GM21786 (cell line): ENCODE measurements at regions not wholly inside any gene's neighbourhood (a gene's known extent, or its start where the extent isn't known, plus 50 kb on each side); places are given as distances from the start of the nearest gene placed in this dataset.

Experiments
- ATAC-seq: cut with Tn5 transposase; IDR thresholded peaks from one replicate; pipeline ENCODE4 v1.9.1; 2021; ENCODE audit not compliant: unreplicated experiment

DNA sequence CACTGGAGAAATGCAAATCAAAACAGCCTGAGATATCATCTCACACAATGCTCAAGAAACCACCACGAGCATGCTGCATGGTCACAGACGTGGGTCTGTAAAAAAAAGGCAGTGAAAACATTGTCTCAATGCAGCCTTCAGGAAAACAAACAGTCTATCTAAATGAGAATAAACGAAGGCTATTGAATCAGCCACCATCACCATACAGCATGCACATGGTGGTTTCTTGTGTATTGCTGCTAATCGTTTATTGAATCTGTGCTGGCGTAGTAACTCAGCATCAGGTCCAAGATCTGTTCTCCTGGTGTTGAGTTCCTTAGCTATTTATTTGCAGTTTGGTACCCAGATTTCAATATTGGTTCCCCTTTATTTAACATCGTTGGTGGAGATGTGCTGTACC is 1115.0 kb downstream of the CDH18 start:
- no peak for ATAC-seq

DNA sequence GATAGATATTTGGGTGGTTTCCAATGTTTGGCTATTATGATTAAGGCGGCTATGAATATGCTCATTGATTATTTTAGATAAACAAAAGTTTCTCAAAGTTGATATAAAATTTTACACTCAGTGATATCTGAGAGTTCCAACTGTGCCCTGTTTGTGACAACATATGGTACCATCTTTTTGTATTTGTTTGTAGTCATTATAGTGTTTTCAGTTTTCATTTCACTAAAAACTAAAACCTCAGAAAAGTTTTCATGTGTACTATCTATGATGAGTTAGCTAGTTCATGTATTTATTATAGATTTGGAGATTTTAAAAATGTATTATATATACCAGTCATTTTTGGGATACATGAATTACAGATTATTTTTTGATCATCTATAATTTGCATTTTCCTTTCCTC is 1111.4 kb downstream of the CDH18 start:
- ATAC-seq, result no peak

DNA sequence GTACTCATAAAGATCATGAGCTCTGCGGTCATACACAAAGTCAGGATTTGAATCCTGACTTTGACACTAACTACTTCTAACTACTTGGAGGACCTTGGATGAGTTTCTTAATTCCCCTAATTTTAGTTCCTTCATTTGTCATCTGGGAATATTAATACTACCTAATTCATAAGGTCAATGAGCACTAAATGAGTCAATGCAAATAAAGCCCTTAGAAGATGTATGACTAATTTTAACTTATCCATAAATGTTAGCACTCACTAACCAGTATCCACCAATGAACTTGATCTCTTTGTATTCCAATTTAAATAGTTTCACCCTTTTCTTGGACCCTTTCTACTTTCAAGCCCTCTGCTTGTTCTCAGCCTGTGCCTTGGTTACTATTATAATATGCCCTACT is 1106.4 kb downstream of the CDH18 start:
- ATAC-seq, result no peak

DNA sequence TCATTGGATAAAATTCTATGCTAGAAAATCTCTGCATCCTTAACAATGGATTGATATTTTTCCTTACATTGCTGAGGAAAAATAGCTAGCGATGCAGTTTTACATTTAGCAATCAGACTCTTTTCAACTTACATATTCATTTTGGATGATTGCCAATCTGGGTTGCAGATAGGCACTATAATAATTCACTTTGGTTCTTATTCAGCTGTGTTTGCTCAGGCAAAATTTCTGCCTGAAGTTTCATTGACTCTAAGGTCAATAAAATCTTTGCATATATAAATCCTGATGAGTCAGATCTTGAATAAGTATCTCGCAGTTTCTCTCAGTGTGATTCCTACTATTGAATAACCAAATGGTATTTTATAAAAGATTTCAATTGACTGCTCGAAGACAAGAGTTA is 1105.8 kb downstream of the CDH18 start:
- no peak for ATAC-seq

DNA sequence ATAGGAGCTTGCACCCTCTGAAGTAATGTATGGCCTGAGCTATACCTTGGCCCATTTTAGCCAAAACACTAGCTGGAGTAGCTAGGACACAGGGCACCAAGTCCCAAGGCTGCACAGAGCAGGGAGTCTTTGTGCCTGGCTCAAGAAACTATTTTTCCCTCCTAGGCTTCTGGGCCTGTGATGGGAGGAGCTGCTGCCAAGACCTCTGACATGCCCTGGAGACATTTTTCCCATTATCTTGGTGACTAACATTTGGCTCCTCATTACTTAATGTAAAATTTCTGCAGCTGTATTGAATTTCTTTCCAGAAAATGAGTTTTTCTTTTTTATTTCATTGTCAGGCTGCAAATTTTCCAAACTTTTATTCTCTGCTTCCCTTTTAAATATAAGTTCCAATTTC is 1099.2 kb downstream of the CDH18 start:
- no peak for ATAC-seq

DNA sequence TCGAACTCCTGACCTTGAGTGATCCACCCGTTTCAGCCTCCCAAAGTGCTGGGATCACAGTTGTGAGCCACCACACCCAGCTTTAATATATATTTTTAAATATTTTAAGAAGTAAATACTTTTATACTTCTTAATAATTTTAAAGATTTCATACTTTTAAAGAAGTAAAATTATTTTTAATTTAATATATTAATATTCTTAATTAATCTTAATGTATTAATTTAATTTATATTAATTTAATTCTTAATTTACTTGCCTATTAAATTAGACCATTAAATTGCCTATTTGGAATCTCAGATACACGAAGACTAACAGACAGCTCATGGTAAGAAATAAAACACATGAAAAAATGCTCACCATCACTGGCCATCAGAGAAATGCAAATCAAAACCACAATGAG is 1087.4 kb downstream of the CDH18 start:
- no peak for ATAC-seq

DNA sequence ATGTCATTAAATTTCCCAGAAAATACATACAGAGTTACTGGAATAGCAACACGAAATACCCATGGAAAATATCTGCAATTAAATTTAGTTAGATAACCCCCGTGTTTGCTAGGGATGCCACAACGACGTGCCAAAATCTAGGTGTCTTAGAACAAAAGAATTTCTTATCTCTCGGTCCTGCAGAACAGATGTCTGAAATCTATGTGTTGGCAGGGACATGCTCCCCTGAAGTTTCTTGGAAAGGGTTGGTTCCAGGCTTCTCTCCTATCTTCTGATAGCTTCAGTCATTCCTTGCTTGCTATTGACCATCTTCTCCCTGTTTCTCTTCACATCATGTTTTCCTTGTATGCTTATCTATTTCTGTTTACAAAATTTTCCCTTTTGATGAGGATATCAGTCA is 1067.0 kb downstream of the CDH18 start:
- ATAC-seq, result no peak

DNA sequence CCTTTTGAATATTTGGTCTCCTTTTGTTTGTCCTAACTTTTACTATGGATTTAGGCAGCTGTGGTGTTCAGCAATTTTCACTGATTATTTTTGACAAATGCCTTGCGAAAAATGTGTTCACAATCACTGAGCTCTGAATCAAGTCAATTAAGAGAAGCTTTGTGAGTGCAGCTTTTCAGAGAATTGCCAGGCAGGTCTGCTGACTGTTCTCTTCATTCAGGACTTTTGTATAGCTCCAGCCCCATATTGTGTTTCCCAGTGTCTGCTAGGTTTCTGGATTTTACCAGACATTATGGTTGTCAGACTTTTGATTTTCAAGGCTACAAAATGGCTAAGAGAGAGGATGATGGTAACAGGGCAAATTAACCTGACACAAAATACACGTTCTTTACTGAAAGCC is 1055.9 kb downstream of the CDH18 start:
- ATAC-seq, result no peak

DNA sequence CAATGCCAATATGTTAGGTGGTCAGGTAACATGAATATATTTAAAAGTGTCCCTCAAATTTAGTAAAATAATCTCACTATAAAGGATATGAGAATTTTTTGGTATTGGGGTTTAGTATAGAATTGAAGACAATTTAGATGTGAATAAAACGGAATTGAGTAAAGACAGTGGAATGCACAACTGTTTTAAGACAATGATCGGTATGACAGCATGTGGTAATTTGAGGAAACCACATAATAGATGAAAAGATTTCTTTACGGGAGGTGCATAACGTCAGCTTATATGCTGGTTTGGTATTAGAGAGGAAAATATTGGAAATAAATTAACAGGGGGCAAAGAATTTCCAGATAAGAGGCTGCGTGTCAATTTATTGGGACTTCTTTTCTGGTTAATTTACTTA is 1043.2 kb downstream of the CDH18 start:
- ATAC-seq, result no peak

DNA sequence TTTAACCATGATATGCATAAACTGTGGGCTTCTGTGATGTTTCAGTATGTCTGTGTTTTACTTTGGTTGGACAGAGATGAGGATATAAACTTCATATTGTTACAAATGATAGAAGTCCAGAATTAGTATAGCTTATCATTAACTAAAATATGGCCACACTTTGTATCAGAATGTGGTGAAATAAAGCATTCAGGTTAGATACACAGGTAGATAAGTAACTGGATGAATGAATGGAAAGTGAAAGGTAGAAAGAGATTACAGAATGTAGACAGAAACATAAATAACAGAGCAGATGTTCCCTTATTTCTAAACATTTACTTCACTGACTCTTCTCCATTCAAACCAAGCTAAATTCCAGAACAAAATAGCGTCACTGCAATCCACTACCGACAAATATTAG is 1033.8 kb downstream of the CDH18 start:
- no peak for ATAC-seq

DNA sequence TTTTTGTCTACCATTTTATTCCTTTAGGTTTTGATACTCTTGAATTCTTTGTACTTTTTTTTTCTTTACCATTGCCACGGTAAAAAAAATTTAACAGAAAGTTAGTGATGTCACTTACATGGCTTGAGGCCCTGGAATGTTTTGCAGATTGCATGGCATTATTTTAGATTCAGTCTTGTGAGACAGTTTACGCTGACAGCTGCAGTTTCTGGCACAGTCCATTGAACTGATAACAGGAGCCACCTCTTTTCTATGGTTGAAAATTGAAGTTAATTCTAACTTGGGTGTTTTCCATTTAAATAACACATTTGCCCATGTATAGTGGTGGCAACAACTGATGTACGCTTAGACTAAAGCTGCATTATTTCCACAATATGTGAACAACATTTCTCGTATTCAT is 1028.5 kb downstream of the CDH18 start:
- ATAC-seq, result no peak

DNA sequence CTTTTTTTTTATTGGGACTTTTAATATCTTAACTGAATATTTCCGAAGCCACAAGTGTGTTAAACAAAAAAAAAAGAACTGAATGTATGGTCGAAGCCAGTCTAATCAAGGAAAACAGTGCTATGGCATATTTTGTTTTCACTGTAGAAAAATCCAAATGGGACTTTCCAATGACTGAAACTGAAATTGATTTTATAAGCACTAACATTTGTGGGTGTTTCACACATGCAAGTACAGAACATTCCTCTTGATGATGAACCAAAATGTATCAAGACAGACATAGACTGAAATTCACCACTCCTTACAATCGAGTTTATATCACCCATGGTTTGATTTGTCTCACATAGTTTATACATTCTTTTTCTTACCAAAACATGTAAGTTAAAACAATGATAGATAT is 1026.8 kb downstream of the CDH18 start:
- no peak for ATAC-seq

DNA sequence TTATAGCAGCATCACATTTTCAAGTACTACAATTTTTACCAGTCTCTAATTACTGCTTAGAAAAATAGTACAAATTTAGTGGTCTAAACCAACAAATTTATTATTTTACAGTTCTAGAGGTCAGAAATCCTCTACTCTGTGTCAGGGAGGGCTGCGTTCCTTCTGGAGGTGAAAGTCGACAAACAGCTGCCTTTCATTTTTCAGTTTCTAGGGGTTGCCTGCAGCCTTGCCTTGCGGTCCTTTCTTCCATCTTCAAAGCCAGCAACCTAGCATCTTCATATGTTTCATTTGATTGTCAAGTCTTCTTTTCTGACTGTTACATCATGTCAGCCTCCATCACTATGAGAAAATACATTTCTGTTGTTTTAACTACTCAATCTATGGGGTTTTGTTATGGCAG is 1022.1 kb downstream of the CDH18 start:
- ATAC-seq, result no peak

DNA sequence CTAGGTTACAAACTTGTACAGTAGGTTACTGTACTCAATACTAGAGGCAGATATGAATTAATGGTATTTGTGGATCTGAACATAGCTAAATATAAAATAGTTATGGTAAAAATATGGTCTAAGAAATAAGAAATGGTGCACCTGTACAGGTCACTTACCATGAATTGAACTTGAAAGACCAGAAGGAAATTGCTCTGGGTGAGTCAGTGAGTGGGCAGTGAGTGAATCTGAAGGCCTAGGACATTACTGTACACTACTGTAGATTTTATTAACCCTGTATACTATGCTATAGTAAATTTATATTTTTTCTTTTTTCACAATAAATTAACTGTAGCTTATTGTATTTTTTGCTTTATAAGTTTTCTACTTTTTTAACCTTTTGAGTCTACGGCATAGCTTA is 1020.4 kb downstream of the CDH18 start:
- ATAC-seq, result no peak

DNA sequence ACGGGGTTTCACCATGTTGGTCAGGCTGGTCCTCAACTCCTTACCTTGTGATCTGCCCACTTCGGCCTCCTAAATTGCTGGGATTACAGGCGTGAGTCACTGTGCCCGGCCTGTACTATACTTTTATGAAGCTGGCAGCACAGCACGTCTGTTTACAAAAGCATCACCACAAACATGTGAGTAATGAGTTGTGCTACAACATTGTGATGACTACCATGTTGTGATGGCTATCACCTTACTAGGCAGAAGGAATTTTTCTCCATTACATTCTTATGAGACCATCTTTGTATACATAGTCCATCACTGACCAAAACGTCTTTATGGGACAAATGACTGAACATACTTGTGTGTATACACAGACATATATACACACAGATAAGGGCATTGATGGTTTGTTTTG is 1019.0 kb downstream of the CDH18 start:
- no peak for ATAC-seq

DNA sequence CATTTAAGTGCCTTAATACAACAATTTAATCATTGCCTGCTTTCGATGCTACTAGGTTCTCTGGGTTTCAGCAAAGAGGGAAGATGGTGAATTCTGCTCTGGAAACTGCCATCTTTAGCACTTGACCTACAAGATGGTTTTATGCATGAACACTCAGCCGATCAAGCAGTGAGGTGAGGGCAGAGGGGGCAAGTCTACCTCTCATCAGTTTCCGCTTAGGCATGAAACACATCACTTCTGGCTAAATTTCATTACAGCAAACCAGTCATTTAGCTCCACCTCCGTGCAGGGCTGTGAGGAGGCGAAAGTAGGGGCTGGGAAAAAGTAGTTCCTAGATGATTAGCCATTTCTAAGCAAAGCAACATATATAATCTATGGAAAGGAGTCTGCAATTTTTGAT is 1018.0 kb downstream of the CDH18 start:
- no peak for ATAC-seq

DNA sequence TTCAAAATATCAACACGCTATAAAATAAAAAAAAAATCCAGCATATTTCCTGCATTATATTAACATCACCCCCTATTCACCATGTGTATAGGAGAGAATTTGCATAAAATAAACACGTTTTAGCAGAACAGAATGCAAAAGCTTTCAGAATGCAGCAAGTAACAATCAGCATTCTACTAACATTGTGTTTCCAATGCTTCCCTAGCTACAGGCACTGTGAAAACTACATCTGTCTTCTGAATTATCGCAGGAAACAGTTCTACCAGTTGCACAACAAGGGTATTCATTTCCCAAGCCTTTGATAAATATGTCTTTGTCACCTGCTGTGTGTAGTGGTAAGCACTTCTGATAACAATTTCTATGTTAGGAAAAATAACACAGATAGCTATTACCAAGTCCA is 1015.8 kb downstream of the CDH18 start:
- ATAC-seq, result no peak

DNA sequence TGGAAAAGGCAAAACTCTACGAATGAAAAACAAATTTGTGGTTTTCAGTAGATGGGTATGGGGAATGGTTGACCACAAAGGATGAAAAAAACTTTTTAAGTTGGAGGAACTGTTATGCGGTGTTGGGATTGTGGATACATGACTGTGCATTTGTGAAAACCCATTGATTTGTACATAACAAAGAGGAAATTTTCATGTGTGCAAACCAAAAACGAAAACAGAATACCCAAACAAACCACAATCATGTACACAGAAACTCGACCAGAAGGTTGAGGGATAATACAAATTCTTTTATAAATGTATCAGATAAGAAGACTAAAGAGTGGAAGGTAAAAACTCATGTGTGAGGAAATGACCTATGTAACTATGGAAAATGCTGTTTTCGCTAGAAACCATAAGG is 1012.4 kb downstream of the CDH18 start:
- no peak for ATAC-seq

DNA sequence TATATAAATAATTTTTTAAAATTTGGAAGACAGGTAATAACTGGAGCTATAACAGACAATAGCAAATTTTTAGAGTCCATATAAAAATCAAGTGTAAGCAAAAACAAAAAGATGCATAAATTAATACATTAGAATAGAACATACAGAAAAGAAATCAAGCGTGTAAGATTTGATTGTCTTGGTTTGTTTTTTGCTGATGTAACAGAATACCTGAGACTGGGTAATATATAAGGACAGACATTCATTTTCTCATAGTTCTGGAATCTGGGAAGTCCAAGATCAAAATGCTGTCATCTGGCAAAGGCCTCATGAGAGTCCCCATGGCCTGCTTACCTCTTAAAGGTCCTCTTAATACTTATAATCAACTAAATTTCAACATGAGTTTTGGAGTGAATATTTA is 1010.1 kb downstream of the CDH18 start:
- ATAC-seq, result no peak

DNA sequence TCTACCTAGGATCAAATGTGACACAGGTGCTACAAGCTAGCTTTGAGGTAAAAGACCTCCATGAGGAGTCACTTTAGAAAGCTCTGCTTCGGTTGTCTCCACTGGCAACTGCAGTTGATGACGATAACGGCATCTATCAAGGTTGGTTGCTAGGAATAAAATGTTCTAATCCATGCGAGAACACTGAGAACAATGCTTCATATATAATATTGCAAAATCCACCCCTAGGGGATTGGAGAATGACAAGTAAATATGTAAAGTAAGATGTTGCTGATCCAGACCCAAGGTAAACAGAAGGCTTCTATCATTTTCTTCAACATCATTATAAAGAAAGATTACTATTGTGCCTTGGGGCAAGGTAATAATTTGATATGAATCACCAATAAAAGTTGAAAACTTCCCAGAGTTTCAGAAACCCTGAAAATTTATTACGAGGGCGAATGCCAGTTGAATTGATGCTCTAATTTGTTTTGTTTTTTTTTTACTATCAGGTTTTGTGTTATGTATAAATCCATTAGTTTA is 1003.4 kb downstream of the CDH18 start:
- ATAC-seq, result no peak

DNA sequence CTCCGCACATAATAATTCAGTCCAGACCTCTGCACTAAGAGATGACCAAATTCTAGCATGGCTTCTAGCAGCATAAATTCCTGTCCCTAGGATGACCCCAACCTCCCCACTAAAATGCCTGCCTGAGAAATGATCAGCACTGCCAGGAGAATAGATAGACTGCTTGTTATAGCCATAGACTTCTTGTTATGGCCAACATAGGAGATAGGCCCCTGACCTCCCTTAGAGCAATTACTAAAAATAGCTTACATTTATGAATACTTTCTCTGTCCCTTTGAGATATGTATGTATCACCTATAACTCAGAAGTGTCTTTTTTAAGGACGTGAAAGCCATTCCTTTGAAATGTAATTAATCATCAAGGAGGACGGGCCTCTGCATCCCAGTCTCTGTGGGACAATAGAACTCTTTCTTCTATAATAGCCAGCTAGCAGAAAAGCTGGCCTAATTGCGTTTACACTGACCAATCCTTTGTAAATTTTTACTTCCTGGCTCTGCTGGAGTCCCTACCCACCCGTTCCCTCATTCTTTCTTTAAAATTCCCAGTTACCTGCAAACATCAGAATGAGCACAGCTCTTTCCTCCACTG is 1002.7 kb downstream of the CDH18 start:
- ATAC-seq, result no peak

DNA sequence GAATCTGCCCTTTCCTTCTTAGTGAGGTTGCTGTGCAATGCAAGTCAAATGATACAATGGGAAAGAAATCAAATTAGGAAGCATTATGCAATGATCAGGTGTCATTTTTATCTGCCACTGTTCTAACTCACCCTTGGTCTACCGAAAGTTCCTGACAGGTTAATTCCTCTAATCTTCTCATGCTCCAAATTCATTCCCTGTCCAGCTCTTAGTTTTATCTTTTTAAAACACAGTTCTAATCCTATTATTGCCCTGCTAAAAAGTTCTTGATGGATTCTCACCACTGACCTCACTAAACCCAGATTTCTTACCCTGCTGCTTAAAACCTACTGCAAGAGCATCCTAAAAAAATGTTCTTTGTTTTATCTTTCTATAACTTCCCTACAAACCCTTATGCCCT is 1000.9 kb downstream of the CDH18 start:
- no peak for ATAC-seq

DNA sequence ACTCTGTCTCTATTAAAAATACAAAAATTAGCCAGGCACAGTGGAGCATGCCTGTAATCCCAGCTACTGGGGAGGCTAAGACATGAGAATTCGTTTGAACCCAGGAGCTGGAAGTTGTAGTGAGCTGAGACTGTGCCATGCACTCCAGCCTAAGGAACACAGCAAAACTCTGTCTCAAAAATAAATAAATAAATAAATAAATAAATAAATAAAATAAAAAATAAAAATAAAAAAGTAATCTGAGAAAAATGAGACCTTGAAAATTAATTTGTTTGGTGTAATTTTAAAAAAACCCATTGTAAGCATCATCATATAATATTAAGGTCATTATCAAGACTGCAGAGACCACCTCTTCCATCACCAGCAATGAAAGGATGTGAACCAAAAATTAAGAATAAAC is 997.1 kb downstream of the CDH18 start:
- no peak for ATAC-seq

DNA sequence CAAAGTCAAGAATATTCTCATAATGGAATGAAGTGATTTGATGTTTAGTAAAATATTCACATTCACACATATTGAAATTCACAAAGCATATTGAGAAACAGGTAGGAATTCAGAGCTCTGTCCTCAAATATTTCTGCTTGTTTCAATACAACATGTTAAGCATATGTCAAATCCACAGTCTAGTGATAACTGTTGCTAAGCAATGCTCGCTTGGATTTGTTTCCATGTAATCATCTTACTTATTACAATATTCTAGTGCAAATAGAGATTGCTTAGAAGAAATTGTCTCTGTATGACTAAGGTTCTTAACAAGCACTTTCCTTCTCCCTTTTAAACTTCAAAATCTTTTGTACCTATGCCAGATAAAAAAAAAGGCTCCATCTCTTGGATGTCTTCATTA is 995.7 kb downstream of the CDH18 start:
- ATAC-seq, result no peak
